HL-60/S4 treated with retinoic acid at 250 ng/mL for 4 days and 3 days (cell line): ENCODE measurements at regions not wholly inside any gene's neighbourhood (a gene's known extent, or its start where the extent isn't known, plus 50 kb on each side); places are given as distances from the start of the nearest gene placed in this dataset.

Experiments
- in situ Hi-C: fragments of 300-500 bp; cut with MboI; formaldehyde crosslinking; loops from 2 replicates; pipeline ENCODE4 v1.7.0; 2022; ENCODE audit warnings: low sequenced_read_pairs

DNA sequence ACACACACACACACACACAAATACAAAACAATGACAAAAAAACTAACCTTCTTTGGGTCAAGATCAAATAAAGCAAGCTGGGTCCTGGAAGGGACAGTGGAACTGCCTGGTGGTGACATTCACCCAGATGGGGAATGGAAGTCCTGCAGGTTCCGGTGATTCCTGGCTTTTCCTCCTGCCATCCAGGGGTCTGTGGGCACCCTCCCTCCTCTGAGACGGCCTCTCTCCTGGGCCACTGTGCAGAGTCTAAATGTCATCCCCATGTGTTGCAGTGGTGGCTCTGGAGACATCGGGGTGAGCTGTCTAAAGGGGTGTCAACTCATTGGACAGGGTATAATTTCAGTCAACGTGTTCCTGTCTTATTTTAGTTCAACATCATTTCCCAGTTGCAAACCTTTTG is 248.2 kb downstream of the ZNF536 start:
- in situ Hi-C loops: no loop called here

- in situ Hi-C loops: no loop called here
These were observed 237.6 kb downstream of the ZNF536 start for GRCh38 chr19:30609656-30610270.

- in situ Hi-C loops: no loop called here
These were observed 236.3 kb downstream of the ZNF536 start for GRCh38 chr19:30608471-30608870.
